CD14-positive monocyte (primary cell): ENCODE measurements at regions not wholly inside any gene's neighbourhood (a gene's known extent, or its start where the extent isn't known, plus 50 kb on each side); places are given as distances from the start of the nearest gene placed in this dataset.

Source experiments
- DNase-seq, 3 donors: peaks; one replicate each; pipeline ENCODE4 v3.0.0-alpha.2; 2011 to 2022
- H2AFZ ChIP-seq: 2 replicates; pipeline ENCODE4 v1.6.0; 2012; ENCODE audit warnings: mild to moderate bottlenecking, low read depth, low read length, inconsistent platforms; ENCODE audit not compliant: insufficient read depth, poor library complexity, severe bottlenecking
- H3K27ac ChIP-seq, 2 donors: 1 replicate in 1 of 2; 2 replicates in 1 of 2; pipeline ENCODE4 v1.5.1; 2012 to 2013; ENCODE audit warnings: low read length in 2 of 2, control low read depth in 1 of 2, inconsistent platforms in 1 of 2, low read depth in 1 of 2, mild to moderate bottlenecking in 1 of 2
- H3K27me3 ChIP-seq, 2 donors: one replicate each; pipeline versions ENCODE4 v1.6.0 to v1.6.1; 2011 to 2013; ENCODE audit warnings: low read length in 2 of 2; ENCODE audit not compliant: control insufficient read depth in 2 of 2, insufficient read depth in 2 of 2
- H3K36me3 ChIP-seq, 2 donors: replicated peaks in 1 of 2; 1 replicate in 1 of 2; 2 replicates in 1 of 2; pipeline versions ENCODE4 v1.5.1 to v1.6.1; 2012 to 2013; ENCODE audit warnings: low read length in 2 of 2, control low read depth in 1 of 2, inconsistent platforms in 1 of 2, mild to moderate bottlenecking in 1 of 2; ENCODE audit not compliant: insufficient read depth in 2 of 2, control insufficient read depth in 1 of 2
- H3K4me1 ChIP-seq, 2 donors: 1 replicate in 1 of 2; 2 replicates in 1 of 2; pipeline versions ENCODE4 v1.5.1 to v1.6.1; 2012 to 2013; ENCODE audit warnings: low read length in 2 of 2, control low read depth in 1 of 2, inconsistent platforms in 1 of 2, mild to moderate bottlenecking in 1 of 2, moderate library complexity in 1 of 2; ENCODE audit not compliant: insufficient read depth in 2 of 2, control insufficient read depth in 1 of 2
- H3K4me2 ChIP-seq: replicated peaks from 2 replicates; pipeline ENCODE3; 2012; ENCODE audit warnings: low read length, moderate library complexity, mild to moderate bottlenecking; ENCODE audit not compliant: poor library complexity, severe bottlenecking; ENCODE audit errors: extremely low read depth
- H3K4me3 ChIP-seq, 3 experiments: fragments of 200-600 bp in 1 of 3; sonication (generic) in 1 of 3; replicated peaks in 1 of 3; 1 replicate in 2 of 3; 2 replicates in 1 of 3; pipeline ENCODE4 v1.5.1; 2011 to 2013; ENCODE audit warnings: low read length in 3 of 3, mild to moderate bottlenecking in 3 of 3, control low read depth in 2 of 3, low read depth in 2 of 3, inconsistent platforms in 1 of 3, moderate library complexity in 1 of 3
- H3K79me2 ChIP-seq: 2 replicates; pipeline ENCODE4 v1.6.0; 2012; ENCODE audit warnings: mild to moderate bottlenecking, control low read depth, inconsistent platforms, low read length, moderate library complexity; ENCODE audit not compliant: insufficient read depth
- H3K9ac ChIP-seq: 2 replicates; pipeline ENCODE4 v1.6.0; 2017; ENCODE audit warnings: low read length, mild to moderate bottlenecking; ENCODE audit not compliant: insufficient read depth, poor library complexity, severe bottlenecking
- H3K9me3 ChIP-seq, 2 donors: replicated peaks in 1 of 2; 1 replicate in 1 of 2; 2 replicates in 1 of 2; pipeline versions ENCODE4 v1.5.1 to v1.6.1; 2012 to 2013; ENCODE audit warnings: low read length in 2 of 2, control low read depth in 1 of 2; ENCODE audit not compliant: control insufficient read depth in 1 of 2, insufficient read depth in 1 of 2
- H4K20me1 ChIP-seq: 2 replicates; pipeline ENCODE4 v1.6.0; 2012; ENCODE audit warnings: mild to moderate bottlenecking, low read length, control low read depth, moderate library complexity; ENCODE audit not compliant: insufficient read depth
- H3K27ac Mint-ChIP-seq, 7 donors: one replicate each; pipeline ENCODE4 v1.8.0; 2020; ENCODE audit warnings: mild to moderate bottlenecking in 7 of 7, mixed read lengths in 7 of 7, moderate library complexity in 6 of 7, inconsistent platforms in 2 of 7
- H3K27me3 Mint-ChIP-seq, 3 donors: one replicate each; pipeline ENCODE4 v1.8.0; 2021 to 2022; ENCODE audit warnings: low read depth in 3 of 3, mild to moderate bottlenecking in 3 of 3, mixed read lengths in 3 of 3, moderate library complexity in 3 of 3, inconsistent platforms in 1 of 3
- H3K36me3 Mint-ChIP-seq, 2 donors: one replicate each; pipeline ENCODE4 v1.8.0; 2020; ENCODE audit warnings: mixed read lengths in 2 of 2, inconsistent platforms in 1 of 2, mild to moderate bottlenecking in 1 of 2
- H3K4me1 Mint-ChIP-seq: one replicate; pipeline ENCODE4 v1.8.0; 2020; ENCODE audit warnings: mild to moderate bottlenecking, mixed read lengths
- H3K4me3 Mint-ChIP-seq, 2 donors: one replicate each; pipeline ENCODE4 v1.8.0; 2020; ENCODE audit warnings: mild to moderate bottlenecking in 2 of 2, mixed read lengths in 2 of 2, moderate library complexity in 1 of 2
- H3K9me3 Mint-ChIP-seq, 7 donors: one replicate each; pipeline ENCODE4 v1.8.0; 2020 to 2022; ENCODE audit warnings: mixed read lengths in 7 of 7, mild to moderate bottlenecking in 6 of 7, moderate library complexity in 6 of 7, inconsistent platforms in 2 of 7
- WGBS: methylation state at CpG from one replicate; pipeline ENCODE4 v1.1.5; 2013; ENCODE audit warnings: missing lambda C conversion rate; ENCODE audit not compliant: insufficient coverage; 5-methylcytosine and 5-hydroxymethylcytosine counted together
- intact Hi-C, 2 donors: fragments of 100-400 bp; cut with micrococcal nuclease; formaldehyde crosslinking; loops; one replicate each; pipeline versions ENCODE4 v1.15.0 to v1.15.1; 2023
- TF ChIP-seq, protein P1 (sequence below): fragments of 200-600 bp; IDR thresholded peaks from one replicate; pipeline ENCODE4 v1.8.0; 2022; ENCODE audit warnings: antibody characterized with exemption, mild to moderate bottlenecking

DNA sequence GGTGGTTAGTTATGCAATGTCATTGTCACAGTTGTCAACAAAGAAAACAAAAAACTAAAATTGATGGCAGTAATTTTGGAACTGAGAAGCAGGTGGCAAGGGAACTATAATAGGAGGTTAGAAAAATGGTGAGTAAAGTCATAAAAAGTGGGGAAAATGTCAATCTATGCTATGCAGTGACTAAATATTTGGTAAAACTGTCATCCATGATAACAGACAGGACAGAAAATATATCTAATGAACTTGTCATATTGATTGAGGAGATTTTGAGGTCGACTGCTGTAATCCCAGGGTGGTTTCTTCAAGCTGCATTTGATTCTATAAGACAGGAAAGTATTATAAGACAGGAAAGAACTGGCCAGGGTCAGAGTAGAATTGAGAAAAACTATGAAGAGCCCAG, 998.4 kb downstream of the IGSF11 start:
- H3K4me3 ChIP-seq: no peak overlapping the region
- H3K4me2 ChIP-seq: no peak overlapping the region
- no peaks in the 10 kb centered on the region for H3K36me3 ChIP-seq
- TF ChIP-seq, protein P1, sequence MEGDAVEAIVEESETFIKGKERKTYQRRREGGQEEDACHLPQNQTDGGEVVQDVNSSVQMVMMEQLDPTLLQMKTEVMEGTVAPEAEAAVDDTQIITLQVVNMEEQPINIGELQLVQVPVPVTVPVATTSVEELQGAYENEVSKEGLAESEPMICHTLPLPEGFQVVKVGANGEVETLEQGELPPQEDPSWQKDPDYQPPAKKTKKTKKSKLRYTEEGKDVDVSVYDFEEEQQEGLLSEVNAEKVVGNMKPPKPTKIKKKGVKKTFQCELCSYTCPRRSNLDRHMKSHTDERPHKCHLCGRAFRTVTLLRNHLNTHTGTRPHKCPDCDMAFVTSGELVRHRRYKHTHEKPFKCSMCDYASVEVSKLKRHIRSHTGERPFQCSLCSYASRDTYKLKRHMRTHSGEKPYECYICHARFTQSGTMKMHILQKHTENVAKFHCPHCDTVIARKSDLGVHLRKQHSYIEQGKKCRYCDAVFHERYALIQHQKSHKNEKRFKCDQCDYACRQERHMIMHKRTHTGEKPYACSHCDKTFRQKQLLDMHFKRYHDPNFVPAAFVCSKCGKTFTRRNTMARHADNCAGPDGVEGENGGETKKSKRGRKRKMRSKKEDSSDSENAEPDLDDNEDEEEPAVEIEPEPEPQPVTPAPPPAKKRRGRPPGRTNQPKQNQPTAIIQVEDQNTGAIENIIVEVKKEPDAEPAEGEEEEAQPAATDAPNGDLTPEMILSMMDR: no peak
- no peaks in the 10 kb centered on the region for H4K20me1 ChIP-seq
- intact Hi-C loops: no loop called here
- H3K9me3 ChIP-seq: peaks cover 15 to 18% of the 10 kb centered on the region in 2 donors
- no peaks in the 10 kb centered on the region for H3K79me2 ChIP-seq
- no peak overlapping the region for H2AFZ ChIP-seq
- H3K9ac ChIP-seq: no peak overlapping the region
- no peaks in the 10 kb centered on the region for H3K4me1 Mint-ChIP-seq
- no peak overlapping the region for H3K27ac ChIP-seq
- peaks cover 4 to 19% (median 9%) of the 10 kb centered on the region in 7 donors for H3K9me3 Mint-ChIP-seq
- no peak overlapping the region for H3K4me3 Mint-ChIP-seq
- no peaks in the 10 kb centered on the region for H3K27me3 ChIP-seq
- no peaks in the 10 kb centered on the region for H3K36me3 Mint-ChIP-seq
- no peak for DNase-seq
- peaks cover 0 to 1% (median 0%) of the 10 kb centered on the region in 3 donors for H3K27me3 Mint-ChIP-seq
- H3K27ac Mint-ChIP-seq: no peak overlapping the region
- no peaks in the 10 kb centered on the region for H3K4me1 ChIP-seq
- WGBS: no CpG with 5 or more reads among the region's 1 CpG

GRCh38 chr3:118055381-118055780, 979.3 kb downstream of the IGSF11 start:
- no peak for DNase-seq
- Histone ChIP-seq H3K4me2 (no peak overlapping the region), H3K27me3 (no peaks in the 10 kb centered on the region), H3K79me2 (no peaks in the 10 kb centered on the region), H2AFZ (no peak overlapping the region), H3K4me1 (no peaks in the 10 kb centered on the region), H3K36me3 (no peaks in the 10 kb centered on the region), H3K9me3 (peaks cover 0 to 2% of the 10 kb centered on the region in 2 donors), H3K4me3 (no peak overlapping the region), H4K20me1 (no peaks in the 10 kb centered on the region), H3K9ac (no peak overlapping the region), H3K27ac (no peak overlapping the region)
- Mint-ChIP-seq H3K9me3 (peaks cover 0 to 3% (median 0%) of the 10 kb centered on the region in 7 donors), H3K36me3 (no peaks in the 10 kb centered on the region), H3K27ac (no peak overlapping the region), H3K27me3 (no peaks in the 10 kb centered on the region), H3K4me1 (no peaks in the 10 kb centered on the region), H3K4me3 (no peak overlapping the region)
- no CpG with 5 or more reads among the region's 1 CpG for WGBS
- intact Hi-C loops: no loop called here
- TF ChIP-seq, protein P1: no peak
